Natural killer cell (primary cell): ENCODE measurements at regions not wholly inside any gene's neighbourhood (a gene's known extent, or its start where the extent isn't known, plus 50 kb on each side); places are given as distances from the start of the nearest gene placed in this dataset.

Experiments
- ATAC-seq, 3 donors: fragments of 150-1000 bp in 2 of 3; fragments of 200-7000 bp in 1 of 3; cut with Tn5 transposase; 1 replicate in 1 of 3; 2 replicates in 2 of 3; pipeline ENCODE4 v1.10.0; 2021; ENCODE audit warnings: mild to moderate bottlenecking in 2 of 3, moderate library complexity in 2 of 3
- DNase-seq, 2 donors: peaks; one replicate each; pipeline versions ENCODE4 v3.0.0 to v3.0.0-alpha.2; 2013 to 2021; ENCODE audit warnings: mixed read lengths in 1 of 2
- H3K27ac ChIP-seq: one replicate; pipeline ENCODE4 v1.5.1; 2013; ENCODE audit warnings: mild to moderate bottlenecking, low read length
- H3K27me3 ChIP-seq: one replicate; pipeline ENCODE4 v1.6.1; 2013; ENCODE audit warnings: low read length; ENCODE audit not compliant: control insufficient read depth, insufficient read depth
- H3K36me3 ChIP-seq: one replicate; pipeline ENCODE4 v1.6.1; 2013; ENCODE audit warnings: low read length; ENCODE audit not compliant: control insufficient read depth, insufficient read depth
- H3K4me1 ChIP-seq: one replicate; pipeline ENCODE4 v1.6.1; 2013; ENCODE audit warnings: low read length; ENCODE audit not compliant: control insufficient read depth, insufficient read depth
- H3K4me3 ChIP-seq: one replicate; pipeline ENCODE4 v1.5.1; 2013; ENCODE audit warnings: low read length
- H3K9me3 ChIP-seq: one replicate; pipeline ENCODE4 v1.6.1; 2013; ENCODE audit warnings: low read length; ENCODE audit not compliant: control insufficient read depth, insufficient read depth
- H3K27ac Mint-ChIP-seq, 2 donors: one replicate each; pipeline ENCODE4 v1.8.0; 2022; ENCODE audit warnings: mild to moderate bottlenecking in 2 of 2, mixed read lengths in 2 of 2, moderate library complexity in 1 of 2
- H3K27me3 Mint-ChIP-seq, 2 donors: one replicate each; pipeline ENCODE4 v1.8.0; 2022; ENCODE audit warnings: low read depth in 2 of 2, mixed read lengths in 2 of 2
- H3K36me3 Mint-ChIP-seq: one replicate; pipeline ENCODE4 v1.8.0; 2022; ENCODE audit warnings: mixed read lengths
- H3K4me1 Mint-ChIP-seq, 2 donors: one replicate each; pipeline ENCODE4 v1.8.0; 2022; ENCODE audit warnings: mixed read lengths in 2 of 2
- H3K4me3 Mint-ChIP-seq: one replicate; pipeline ENCODE4 v1.8.0; 2022; ENCODE audit warnings: mild to moderate bottlenecking, moderate library complexity, mixed read lengths
- H3K9me3 Mint-ChIP-seq, 2 donors: one replicate each; pipeline ENCODE4 v1.8.0; 2022; ENCODE audit warnings: mixed read lengths in 2 of 2
- CTCF ChIP-seq: fragments of 200-600 bp; IDR thresholded peaks from one replicate; pipeline ENCODE4 v1.8.0; 2022; ENCODE audit warnings: antibody characterized with exemption
- WGBS: methylation state at CpG from one replicate; pipeline ENCODE4 v1.1.7; 2013; ENCODE audit warnings: missing lambda C conversion rate; ENCODE audit not compliant: insufficient coverage; 5-methylcytosine and 5-hydroxymethylcytosine counted together
- intact Hi-C: fragments of 100-400 bp; cut with micrococcal nuclease; formaldehyde crosslinking; loops from one replicate; pipeline ENCODE4 v1.14.2; 2022

GRCh38 chr4:107203733-107204132, 167.6 kb upstream of the DKK2 start:
- no peaks in the 10 kb centered on the region for H3K36me3 ChIP-seq
- H3K27ac Mint-ChIP-seq: no peak overlapping the region
- no peaks in the 10 kb centered on the region for H3K27me3 ChIP-seq
- peaks cover 3 to 6% of the 10 kb centered on the region in 2 donors for H3K9me3 Mint-ChIP-seq
- H3K27me3 Mint-ChIP-seq: no peaks in the 10 kb centered on the region
- no peak for DNase-seq
- no peaks in the 10 kb centered on the region for H3K9me3 ChIP-seq
- H3K4me1 ChIP-seq: no peaks in the 10 kb centered on the region
- no peaks in the 10 kb centered on the region for H3K4me1 Mint-ChIP-seq
- intact Hi-C loops: no loop called here
- no peak overlapping the region for H3K27ac ChIP-seq
- no peak overlapping the region for H3K4me3 Mint-ChIP-seq
- no peak for TF ChIP-seq CTCF
- no peak overlapping the region for H3K4me3 ChIP-seq
- ATAC-seq: no peak
- 92% methylated on average over 6 of the region's 8 CpGs for WGBS
- H3K36me3 Mint-ChIP-seq: no peaks in the 10 kb centered on the region

- Mint-ChIP-seq H3K36me3 (no peaks in the 10 kb centered on the region), H3K9me3 (peaks cover 3 to 6% of the 10 kb centered on the region in 2 donors), H3K4me1 (no peaks in the 10 kb centered on the region), H3K27ac (no peak overlapping the region), H3K27me3 (no peaks in the 10 kb centered on the region), H3K4me3 (no peak overlapping the region)
- ATAC-seq (no peak), DNase-seq (no peak)
- intact Hi-C loops: no loop called here
- Histone ChIP-seq H3K36me3 (no peaks in the 10 kb centered on the region), H3K9me3 (no peaks in the 10 kb centered on the region), H3K4me3 (no peak overlapping the region), H3K4me1 (no peaks in the 10 kb centered on the region), H3K27ac (no peak overlapping the region), H3K27me3 (no peaks in the 10 kb centered on the region)
- 82% methylated on average over 7 of the region's 7 CpGs for WGBS
- TF ChIP-seq CTCF: no peak
Measured at GRCh38 chr4:107202744-107203143, 166.6 kb upstream of the DKK2 start.

GRCh38 chr4:107197121-107197520, 161.0 kb upstream of the DKK2 start:
- Mint-ChIP-seq H3K27me3 (no peaks in the 10 kb centered on the region), H3K27ac (no peak overlapping the region), H3K4me3 (no peak overlapping the region), H3K9me3 (peaks cover 3% of the 10 kb centered on the region in 2 donors), H3K4me1 (no peaks in the 10 kb centered on the region), H3K36me3 (no peaks in the 10 kb centered on the region)
- no peaks in the 10 kb centered on the region for H3K4me1 ChIP-seq
- WGBS: 71% methylated on average over 3 of the region's 4 CpGs
- no peak for DNase-seq
- no peak for TF ChIP-seq CTCF
- no peak for ATAC-seq
- no peaks in the 10 kb centered on the region for H3K36me3 ChIP-seq
- H3K27ac ChIP-seq: no peak overlapping the region
- no peaks in the 10 kb centered on the region for H3K9me3 ChIP-seq
- intact Hi-C loops: no loop called here
- no peak overlapping the region for H3K4me3 ChIP-seq
- no peaks in the 10 kb centered on the region for H3K27me3 ChIP-seq

- Mint-ChIP-seq H3K4me1 (no peaks in the 10 kb centered on the region), H3K27me3 (no peaks in the 10 kb centered on the region), H3K36me3 (no peaks in the 10 kb centered on the region), H3K4me3 (no peak overlapping the region), H3K9me3 (peaks cover 5 to 8% of the 10 kb centered on the region in 2 donors), H3K27ac (no peak overlapping the region)
- DNase-seq (no peak), ATAC-seq (no peak)
- H3K36me3 ChIP-seq: no peaks in the 10 kb centered on the region
- no peak overlapping the region for H3K27ac ChIP-seq
- H3K4me1 ChIP-seq: no peaks in the 10 kb centered on the region
- no peaks in the 10 kb centered on the region for H3K9me3 ChIP-seq
- no peaks in the 10 kb centered on the region for H3K27me3 ChIP-seq
- WGBS: 88% methylated on average over 2 of the region's 2 CpGs
- intact Hi-C loops: no loop called here
- TF ChIP-seq CTCF: no peak
- H3K4me3 ChIP-seq: no peak overlapping the region
Measured at GRCh38 chr4:107196312-107196711, 160.2 kb upstream of the DKK2 start.
